Liver (tissue), 8 donors: ENCODE measurements at regions not wholly inside any gene's neighbourhood (a gene's known extent, or its start where the extent isn't known, plus 50 kb on each side); places are given as distances from the start of the nearest gene placed in this dataset.

ENCODE experiments used
- DNase-seq: peaks from one replicate; pipeline ENCODE4 v3.0.0-alpha.2; 2017; ENCODE audit warnings: low spot score
- H3K27ac ChIP-seq, 2 donors: one replicate each; pipeline ENCODE4 v1.7.0; 2013; ENCODE audit warnings: inconsistent platforms in 2 of 2, low read length in 2 of 2, control low read depth in 1 of 2, low read depth in 1 of 2, mild to moderate bottlenecking in 1 of 2
- H3K27me3 ChIP-seq, 4 donors: one replicate each; pipeline versions ENCODE4 v1.6.1 to v1.7.0; 2013; ENCODE audit warnings: low read length in 3 of 4, inconsistent platforms in 1 of 4, mild to moderate bottlenecking in 1 of 4, moderate library complexity in 1 of 4; ENCODE audit not compliant: control insufficient read depth in 4 of 4, insufficient read depth in 4 of 4
- H3K36me3 ChIP-seq, 4 donors: one replicate each; pipeline versions ENCODE4 v1.6.1 to v1.7.0; 2013; ENCODE audit warnings: low read length in 3 of 4, mild to moderate bottlenecking in 3 of 4, low read depth in 1 of 4, moderate library complexity in 1 of 4; ENCODE audit not compliant: control insufficient read depth in 4 of 4, insufficient read depth in 3 of 4
- H3K4me1 ChIP-seq, 4 donors: one replicate each; pipeline versions ENCODE4 v1.6.1 to v1.7.0; 2013; ENCODE audit warnings: low read length in 3 of 4, mild to moderate bottlenecking in 3 of 4, moderate library complexity in 1 of 4; ENCODE audit not compliant: control insufficient read depth in 4 of 4, insufficient read depth in 4 of 4
- H3K4me3 ChIP-seq, 3 donors: one replicate each; pipeline versions ENCODE4 v1.6.1 to v1.7.0; 2013; ENCODE audit warnings: low read length in 3 of 3, control low read depth in 1 of 3, low read depth in 1 of 3, mild to moderate bottlenecking in 1 of 3
- H3K9ac ChIP-seq, 2 donors: one replicate each; pipeline ENCODE4 v1.7.0; 2013; ENCODE audit warnings: low read length in 2 of 2, mild to moderate bottlenecking in 2 of 2, moderate library complexity in 2 of 2, control low read depth in 1 of 2, low read depth in 1 of 2
- H3K9me3 ChIP-seq, 4 donors: one replicate each; pipeline versions ENCODE4 v1.6.1 to v1.7.0; 2013; ENCODE audit warnings: low read length in 3 of 4; ENCODE audit not compliant: control insufficient read depth in 4 of 4
- ATF3 ChIP-seq: IDR thresholded peaks from 2 replicates; pipeline ENCODE4 v1.6.1; 2016; ENCODE audit warnings: antibody characterized with exemption
- CTCF ChIP-seq: fragments of 150-350 bp; IDR thresholded peaks from 2 replicates; pipeline ENCODE4 v1.5.1; 2017; ENCODE audit warnings: improper control_type of control experiment, low read depth, low read length; ENCODE audit not compliant: missing input control
- EGR1 ChIP-seq, 2 donors: IDR thresholded peaks; 2 replicates each; pipeline ENCODE4 v1.6.1; 2016 to 2018; ENCODE audit warnings: antibody characterized with exemption in 2 of 2, low read depth in 2 of 2
- FOXA1 ChIP-seq: IDR thresholded peaks from 2 replicates; pipeline ENCODE4 v1.6.1; 2016; ENCODE audit warnings: antibody characterized with exemption
- FOXA2 ChIP-seq: IDR thresholded peaks from 2 replicates; pipeline ENCODE4 v1.6.1; 2016; ENCODE audit warnings: antibody characterized with exemption
- HNF4A ChIP-seq, 2 donors: conservative IDR thresholded peaks; 2 replicates each; pipeline ENCODE4 v1.6.1; 2016; ENCODE audit warnings: antibody characterized with exemption in 2 of 2, mild to moderate bottlenecking in 2 of 2
- HNF4G ChIP-seq: IDR thresholded peaks from 2 replicates; pipeline ENCODE4 v1.6.1; 2016; ENCODE audit warnings: antibody characterized with exemption
- JUND ChIP-seq, 2 donors: IDR thresholded peaks; 2 replicates each; pipeline ENCODE4 v1.6.1; 2016; ENCODE audit warnings: antibody characterized with exemption in 2 of 2
- RAD21 ChIP-seq, 2 donors: IDR thresholded peaks; 2 replicates each; pipeline ENCODE4 v1.6.1; 2016; ENCODE audit warnings: antibody characterized with exemption in 2 of 2, mild to moderate bottlenecking in 2 of 2
- REST ChIP-seq: IDR thresholded peaks from 2 replicates; pipeline ENCODE4 v1.6.1; 2016; ENCODE audit warnings: antibody characterized with exemption, mild to moderate bottlenecking
- RXRA ChIP-seq, 2 donors: IDR thresholded peaks; 2 replicates each; pipeline ENCODE4 v1.6.1; 2017 to 2018; ENCODE audit warnings: antibody characterized with exemption in 2 of 2, mild to moderate bottlenecking in 1 of 2
- SP1 ChIP-seq: IDR thresholded peaks from 2 replicates; pipeline ENCODE4 v1.6.1; 2018; ENCODE audit warnings: antibody characterized with exemption, mild to moderate bottlenecking
- TAF1 ChIP-seq: conservative IDR thresholded peaks from 2 replicates; pipeline ENCODE4 v1.6.1; 2016; ENCODE audit warnings: antibody characterized with exemption, mild to moderate bottlenecking
- YY1 ChIP-seq: IDR thresholded peaks from 2 replicates; pipeline ENCODE4 v1.6.1; 2016; ENCODE audit warnings: antibody characterized with exemption, mild to moderate bottlenecking
- ZBTB33 ChIP-seq: IDR thresholded peaks from 2 replicates; pipeline ENCODE4 v1.6.1; 2016; ENCODE audit warnings: antibody characterized with exemption
- WGBS: extraction: QIAGEN DNeasy Blood & Tissue Kit; methylation state at CpG from one replicate; pipeline ENCODE4 v1.1.7; 2013; 5-methylcytosine and 5-hydroxymethylcytosine counted together
- donor health status: healthy.
- donor health status: healthy.
- donor health status: healthy.
- donor health status: healthy.
- donor health status: healthy.

GRCh38 chr1:185497177-185497576, 180.1 kb upstream of the IVNS1ABP start:
- H3K27me3 ChIP-seq, result peaks cover 0 to 4% (median 0%) of the 10 kb centered on the region in 4 donors
- no peaks in the 10 kb centered on the region for H3K9me3 ChIP-seq
- no peak overlapping the region for H3K27ac ChIP-seq
- no peaks in the 10 kb centered on the region for H3K36me3 ChIP-seq
- TF ChIP-seq CTCF, result no peak
- no peak for TF ChIP-seq RAD21 (IDR thresholded peaks at IDR 0.05)
- TF ChIP-seq HNF4A (conservative IDR thresholded peaks at IDR 0.05), result no peak
- TF ChIP-seq FOXA2, result no peak
- no peak for TF ChIP-seq ZBTB33
- TF ChIP-seq RXRA (IDR thresholded peaks at IDR 0.05), result no peak
- TF ChIP-seq HNF4G, result no peak
- no peak for TF ChIP-seq ATF3
- no peak for TF ChIP-seq JUND (IDR thresholded peaks at IDR 0.05)
- DNase-seq, result no peak
- H3K4me3 ChIP-seq, result no peak overlapping the region
- H3K4me1 ChIP-seq, result no peaks in the 10 kb centered on the region
- H3K9ac ChIP-seq, result no peak overlapping the region

- TF ChIP-seq FOXA1, result no peak
- no peak for TF ChIP-seq SP1
- no peak for TF ChIP-seq EGR1 (IDR thresholded peaks at IDR 0.05; ENCODE audit: low read depth in 2 of 2)
- no peak for TF ChIP-seq RXRA (IDR thresholded peaks at IDR 0.05)
- no peak for TF ChIP-seq YY1
- no peak for TF ChIP-seq ZBTB33
- TF ChIP-seq FOXA2, result no peak
- peaks cover 0 to 4% (median 0%) of the 10 kb centered on the region in 4 donors for H3K27me3 ChIP-seq
- no peaks in the 10 kb centered on the region for H3K4me1 ChIP-seq
- WGBS, result 61% methylated on average over 1 of the region's 1 CpG
- H3K9me3 ChIP-seq, result no peaks in the 10 kb centered on the region
- H3K36me3 ChIP-seq, result no peaks in the 10 kb centered on the region
- H3K9ac ChIP-seq, result no peak overlapping the region
- no peak overlapping the region for H3K27ac ChIP-seq
- H3K4me3 ChIP-seq, result no peak overlapping the region
- DNase-seq, result no peak
These were observed 178.9 kb upstream of the IVNS1ABP start for GRCh38 chr1:185495898-185496297.

- no peaks in the 10 kb centered on the region for H3K36me3 ChIP-seq
- H3K27me3 ChIP-seq, result peaks cover 0 to 4% (median 0%) of the 10 kb centered on the region in 4 donors
- H3K9ac ChIP-seq, result no peak overlapping the region
- H3K27ac ChIP-seq, result no peak overlapping the region
- H3K4me3 ChIP-seq, result no peak overlapping the region
- DNase-seq, result no peak
- H3K9me3 ChIP-seq, result no peaks in the 10 kb centered on the region
- no peaks in the 10 kb centered on the region for H3K4me1 ChIP-seq
- TF ChIP-seq EGR1 (IDR thresholded peaks at IDR 0.05; ENCODE audit: low read depth in 2 of 2), result no peak
- TF ChIP-seq TAF1, result no peak
- no peak for TF ChIP-seq JUND (IDR thresholded peaks at IDR 0.05)
- no peak for TF ChIP-seq YY1
- TF ChIP-seq CTCF, result no peak
- TF ChIP-seq HNF4G, result no peak
- no peak for TF ChIP-seq FOXA2
- TF ChIP-seq FOXA1, result no peak
- TF ChIP-seq HNF4A (conservative IDR thresholded peaks at IDR 0.05), result no peak
- no peak for TF ChIP-seq REST
- no peak for TF ChIP-seq RAD21 (IDR thresholded peaks at IDR 0.05)
These were observed 178.0 kb upstream of the IVNS1ABP start for GRCh38 chr1:185495007-185495406.
